Esophagus muscularis mucosa (tissue), 4 donors: ENCODE measurements at regions not wholly inside any gene's neighbourhood (a gene's known extent, or its start where the extent isn't known, plus 50 kb on each side); places are given as distances from the start of the nearest gene placed in this dataset.

Source experiments
- DNase-seq: peaks from one replicate; pipeline ENCODE4 v3.0.0-alpha.2; 2017; ENCODE audit errors: extremely low spot score
- H3K27ac ChIP-seq, 4 donors: fragments of 200-600 bp; sonication (generic); replicated peaks in 1 of 4; 1 replicate in 3 of 4; 2 replicates in 1 of 4; pipeline ENCODE4 v1.5.1; 2016 to 2019; ENCODE audit warnings: mild to moderate bottlenecking in 1 of 4
- H3K27me3 ChIP-seq, 4 donors: fragments of 200-600 bp; sonication (generic); one replicate each; pipeline versions ENCODE4 v1.5.1 to v1.6.0; 2016 to 2019
- H3K36me3 ChIP-seq, 4 donors: fragments of 200-600 bp; sonication (generic); one replicate each; pipeline ENCODE4 v1.5.1; 2016 to 2019
- H3K4me1 ChIP-seq, 4 donors: fragments of 200-600 bp; sonication (generic); one replicate each; pipeline ENCODE4 v1.5.1; 2016 to 2019
- H3K4me3 ChIP-seq, 4 donors: fragments of 200-600 bp; sonication (generic); 1 replicate in 2 of 4; 2 replicates in 2 of 4; pipeline ENCODE4 v1.5.1; 2016 to 2019; ENCODE audit warnings: mild to moderate bottlenecking in 4 of 4, moderate library complexity in 1 of 4
- H3K9me3 ChIP-seq, 4 donors: fragments of 200-600 bp; sonication (generic); 1 replicate in 3 of 4; 2 replicates in 1 of 4; pipeline ENCODE4 v1.5.1; 2016 to 2019
- EP300 ChIP-seq: sonication (generic); formaldehyde crosslinking; IDR thresholded peaks from one replicate; pipeline ENCODE4 v1.6.1; 2017; ENCODE audit warnings: antibody characterized with exemption
- POLR2A ChIP-seq: fragments of 450-650 bp; IDR thresholded peaks from one replicate; pipeline ENCODE4 v1.6.1; 2017; ENCODE audit warnings: antibody characterized with exemption, moderate library complexity, mild to moderate bottlenecking, low read depth
- POLR2AphosphoS5 ChIP-seq, 2 donors: sonication (generic); formaldehyde crosslinking; IDR thresholded peaks; one replicate each; pipeline ENCODE4 v1.6.1; 2017; ENCODE audit warnings: antibody characterized with exemption in 2 of 2
- WGBS: methylation state at CpG from one replicate; pipeline ENCODE4 v1.1.5; 2018; 5-methylcytosine and 5-hydroxymethylcytosine counted together
- intact Hi-C: fragments of 100-400 bp; cut with DNase I; formaldehyde crosslinking; loops from one replicate; pipeline ENCODE4 v1.15.1; 2023
- TF ChIP-seq, protein P1 (sequence below), 3 experiments: fragments of 200-600 bp in 2 of 3; fragments of 450-650 bp in 1 of 3; sonication (generic) in 2 of 3; IDR thresholded peaks; one replicate each; pipeline ENCODE4 v1.5.1; 2017 to 2019; ENCODE audit warnings: antibody characterized with exemption in 3 of 3, mild to moderate bottlenecking in 2 of 3, moderate library complexity in 1 of 3

DNA sequence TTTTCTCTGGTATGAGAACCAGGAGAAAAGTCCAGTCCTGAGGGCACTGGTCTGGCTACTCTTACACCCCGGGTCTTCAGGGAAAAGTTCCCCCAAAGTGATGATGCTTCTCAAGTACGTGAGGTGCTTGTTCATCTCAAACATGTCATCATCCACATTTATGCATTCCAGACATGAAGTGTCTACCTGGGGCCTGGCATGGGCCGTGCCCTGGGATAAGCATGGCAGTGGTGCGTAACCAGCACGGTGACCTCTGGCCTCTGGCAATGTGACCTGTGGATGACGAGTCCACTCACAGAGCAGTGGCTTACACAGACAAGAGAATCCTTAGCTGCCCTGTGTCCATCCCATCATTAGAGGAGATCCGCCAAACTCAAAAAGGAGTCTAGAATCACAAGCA lies 74.8 kb upstream of the LGALSL start:
- H3K27ac ChIP-seq = no peak overlapping the region
- no peak for DNase-seq
- TF ChIP-seq POLR2A = no peak
- TF ChIP-seq POLR2AphosphoS5 (IDR thresholded peaks at IDR 0.05) = no peak
- no peak for TF ChIP-seq EP300
- TF ChIP-seq, protein P1, sequence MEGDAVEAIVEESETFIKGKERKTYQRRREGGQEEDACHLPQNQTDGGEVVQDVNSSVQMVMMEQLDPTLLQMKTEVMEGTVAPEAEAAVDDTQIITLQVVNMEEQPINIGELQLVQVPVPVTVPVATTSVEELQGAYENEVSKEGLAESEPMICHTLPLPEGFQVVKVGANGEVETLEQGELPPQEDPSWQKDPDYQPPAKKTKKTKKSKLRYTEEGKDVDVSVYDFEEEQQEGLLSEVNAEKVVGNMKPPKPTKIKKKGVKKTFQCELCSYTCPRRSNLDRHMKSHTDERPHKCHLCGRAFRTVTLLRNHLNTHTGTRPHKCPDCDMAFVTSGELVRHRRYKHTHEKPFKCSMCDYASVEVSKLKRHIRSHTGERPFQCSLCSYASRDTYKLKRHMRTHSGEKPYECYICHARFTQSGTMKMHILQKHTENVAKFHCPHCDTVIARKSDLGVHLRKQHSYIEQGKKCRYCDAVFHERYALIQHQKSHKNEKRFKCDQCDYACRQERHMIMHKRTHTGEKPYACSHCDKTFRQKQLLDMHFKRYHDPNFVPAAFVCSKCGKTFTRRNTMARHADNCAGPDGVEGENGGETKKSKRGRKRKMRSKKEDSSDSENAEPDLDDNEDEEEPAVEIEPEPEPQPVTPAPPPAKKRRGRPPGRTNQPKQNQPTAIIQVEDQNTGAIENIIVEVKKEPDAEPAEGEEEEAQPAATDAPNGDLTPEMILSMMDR (IDR thresholded peaks at IDR 0.05) = no peak
- intact Hi-C loops = no loop called here
- no peaks in the 10 kb centered on the region for H3K36me3 ChIP-seq
- peaks cover 0 to 5% (median 0%) of the 10 kb centered on the region in 4 donors for H3K4me1 ChIP-seq
- peaks cover 0 to 26% (median 0%) of the 10 kb centered on the region in 4 donors for H3K27me3 ChIP-seq
- H3K9me3 ChIP-seq = no peaks in the 10 kb centered on the region
- H3K4me3 ChIP-seq = no peak overlapping the region
- 93% methylated on average over 7 of the region's 7 CpGs for WGBS

DNA sequence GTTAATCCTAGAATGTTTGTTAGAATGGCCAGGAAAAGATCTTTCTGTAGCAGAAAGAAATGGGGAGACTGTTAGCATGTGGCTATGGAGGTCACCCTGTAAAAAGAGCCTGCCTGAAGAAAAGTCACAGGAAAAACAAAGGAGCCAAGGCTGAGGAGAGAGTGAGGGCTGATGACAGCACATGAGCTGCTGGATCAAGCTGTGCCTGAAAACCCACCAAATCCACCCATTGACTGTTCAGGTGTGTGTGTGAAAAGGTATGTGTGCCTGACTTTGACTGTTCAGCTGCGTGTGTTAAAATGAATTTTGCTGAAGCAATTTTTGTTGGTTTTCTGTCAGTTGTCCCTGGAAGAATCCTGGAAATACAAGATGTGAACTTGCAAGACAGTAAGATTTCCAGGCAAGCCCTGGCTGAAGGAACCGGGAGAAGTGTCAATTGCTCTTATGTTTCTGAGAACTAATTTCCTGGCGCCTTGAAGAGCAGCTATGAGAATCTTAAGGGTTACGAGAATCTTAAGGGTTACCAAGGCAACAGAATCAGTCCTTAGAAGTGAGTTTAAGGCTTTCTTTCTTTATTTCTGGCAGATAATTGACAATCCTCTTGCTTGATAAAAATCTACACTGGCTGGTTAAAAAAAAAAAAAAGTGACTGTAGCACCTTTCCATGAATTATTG lies 73.0 kb upstream of the LGALSL start:
- Histone ChIP-seq H3K4me3 (no peak overlapping the region), H3K36me3 (no peaks in the 10 kb centered on the region), H3K27ac (no peak overlapping the region), H3K27me3 (peaks cover 0 to 26% (median 0%) of the 10 kb centered on the region in 4 donors), H3K9me3 (no peaks in the 10 kb centered on the region), H3K4me1 (no peaks in the 10 kb centered on the region)
- intact Hi-C loops = no loop called here
- TF ChIP-seq EP300 (no peak), POLR2A (no peak), POLR2AphosphoS5 (IDR thresholded peaks at IDR 0.05) (no peak)
- TF ChIP-seq, protein P1 (IDR thresholded peaks at IDR 0.05) = no peak
- no peak for DNase-seq
- WGBS = 75% methylated on average over 4 of the region's 4 CpGs

DNA sequence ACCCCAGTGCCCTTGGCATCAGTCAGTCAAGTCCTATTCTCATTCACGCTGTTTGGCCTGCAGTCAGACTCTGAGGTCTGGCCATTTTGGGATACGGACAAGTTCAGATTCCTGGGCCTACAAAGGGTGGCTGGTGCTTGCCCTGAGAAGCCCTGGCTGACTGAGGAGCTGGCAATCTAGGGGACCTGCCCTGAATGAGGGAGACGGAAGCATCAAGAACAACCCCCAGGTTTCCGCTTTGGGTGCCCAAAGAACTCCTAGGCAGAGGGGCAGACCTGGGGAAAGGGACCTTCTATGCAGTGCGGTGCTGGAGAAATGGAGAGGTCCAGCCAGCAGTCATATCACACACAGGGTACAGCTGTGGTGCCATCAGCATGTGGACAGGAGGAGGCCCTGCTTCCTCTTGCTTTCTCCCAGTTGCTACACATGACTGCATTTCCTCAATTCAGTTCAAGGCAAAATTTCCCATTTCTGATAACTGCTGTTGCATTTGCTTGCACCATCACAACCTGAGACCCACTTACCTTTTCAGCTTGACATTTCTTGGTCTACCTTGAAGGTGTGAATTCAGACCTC lies 70.9 kb upstream of the LGALSL start:
- no peaks in the 10 kb centered on the region for H3K36me3 ChIP-seq
- H3K4me1 ChIP-seq = no peaks in the 10 kb centered on the region
- H3K9me3 ChIP-seq = no peaks in the 10 kb centered on the region
- intact Hi-C loops = no loop called here
- WGBS = 98% methylated on average over 5 of the region's 5 CpGs
- H3K27ac ChIP-seq = no peak overlapping the region
- no peak for DNase-seq
- H3K27me3 ChIP-seq = peaks cover 0 to 22% (median 0%) of the 10 kb centered on the region in 4 donors
- TF ChIP-seq, protein P1 (IDR thresholded peaks at IDR 0.05) = no peak
- TF ChIP-seq POLR2A = no peak
- no peak for TF ChIP-seq POLR2AphosphoS5 (IDR thresholded peaks at IDR 0.05)
- TF ChIP-seq EP300 = no peak
- H3K4me3 ChIP-seq = no peak overlapping the region

DNA sequence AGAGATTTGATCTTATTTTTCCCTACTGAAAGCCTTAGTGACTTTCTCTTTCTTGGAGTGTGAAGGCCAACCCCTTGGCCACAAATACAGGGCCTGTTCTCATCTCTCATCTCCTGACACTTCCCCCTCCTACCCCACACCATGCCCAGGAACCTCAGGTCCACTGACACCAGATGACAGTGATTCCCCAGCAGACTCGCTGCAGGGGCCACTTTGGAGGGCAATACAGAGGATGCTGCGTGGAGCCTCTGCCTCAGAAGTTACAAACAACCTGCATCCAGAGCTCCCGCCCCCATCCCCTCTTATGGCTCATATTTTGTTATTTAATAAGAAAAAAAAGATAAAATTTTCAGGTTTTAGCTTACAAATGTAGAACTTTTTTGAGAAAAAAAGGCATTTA lies 70.1 kb upstream of the LGALSL start:
- Histone ChIP-seq H3K9me3 (no peaks in the 10 kb centered on the region), H3K4me1 (no peaks in the 10 kb centered on the region), H3K27me3 (peaks cover 0 to 15% (median 0%) of the 10 kb centered on the region in 4 donors), H3K36me3 (no peaks in the 10 kb centered on the region), H3K4me3 (no peak overlapping the region), H3K27ac (no peak overlapping the region)
- DNase-seq = no peak
- TF ChIP-seq POLR2A = no peak
- no peak for TF ChIP-seq POLR2AphosphoS5 (IDR thresholded peaks at IDR 0.05)
- TF ChIP-seq, protein P1 (IDR thresholded peaks at IDR 0.05) = no peak
- TF ChIP-seq EP300 = no peak
- WGBS = 89% methylated on average over 3 of the region's 3 CpGs
- intact Hi-C loops = no loop called here

DNA sequence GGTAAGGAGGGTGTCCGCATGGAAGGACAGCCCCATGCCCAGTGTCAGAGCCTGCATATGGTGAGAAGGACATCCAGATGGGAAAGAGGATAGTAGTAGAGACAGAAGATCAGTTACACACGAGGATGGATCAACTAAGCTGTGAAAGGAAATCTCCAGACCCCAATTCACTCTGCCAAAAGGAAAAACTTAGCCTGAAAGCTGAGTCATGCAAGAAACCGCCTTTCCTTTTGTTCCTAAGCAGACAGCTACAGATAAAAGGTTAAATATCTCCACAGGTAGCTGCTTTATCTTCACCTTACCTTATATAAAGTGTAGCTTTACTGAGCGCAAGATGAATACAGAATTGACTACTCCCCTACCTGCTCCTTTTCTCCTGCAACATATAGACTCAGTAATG lies 67.3 kb upstream of the LGALSL start:
- H3K36me3 ChIP-seq = no peaks in the 10 kb centered on the region
- no peak overlapping the region for H3K4me3 ChIP-seq
- no peak for DNase-seq
- peaks cover 0 to 7% (median 0%) of the 10 kb centered on the region in 4 donors for H3K9me3 ChIP-seq
- no peaks in the 10 kb centered on the region for H3K4me1 ChIP-seq
- intact Hi-C loops = no loop called here
- no peaks in the 10 kb centered on the region for H3K27me3 ChIP-seq
- H3K27ac ChIP-seq = no peak overlapping the region
- no peak for TF ChIP-seq EP300
- no peak for TF ChIP-seq POLR2A
- no peak for TF ChIP-seq POLR2AphosphoS5 (IDR thresholded peaks at IDR 0.05)
- TF ChIP-seq, protein P1 (IDR thresholded peaks at IDR 0.05) = no peak
- WGBS = 75% methylated on average over 4 of the region's 4 CpGs
